ENCODE measurements at regions not wholly inside any gene's neighbourhood (a gene's known extent, or its start where the extent isn't known, plus 50 kb on each side); places are given as distances from the start of the nearest gene placed in this dataset.

DNA sequence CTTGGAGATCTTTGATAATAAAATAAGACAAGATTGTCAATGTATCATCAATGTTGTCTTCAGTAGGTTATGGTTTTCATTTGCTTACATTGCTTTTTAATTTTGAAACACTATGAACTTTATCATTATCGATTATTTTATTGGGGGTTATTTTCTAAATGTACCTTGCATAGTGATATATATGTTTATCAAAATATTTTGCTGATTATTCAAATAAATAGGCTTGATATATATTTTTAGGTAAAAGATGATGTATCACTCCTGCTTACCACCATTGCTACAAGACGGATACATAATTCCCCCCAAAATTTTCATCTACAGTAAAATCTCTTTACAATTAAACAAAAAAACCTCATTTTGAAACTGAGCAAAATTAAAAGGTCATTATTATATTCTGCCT is 293.8 kb downstream of the SUCLG1 start:
- ChIA-PET POLR2A (no interaction called here), CTCF (no interaction called here)
- TF ChIP-seq, protein P1, sequence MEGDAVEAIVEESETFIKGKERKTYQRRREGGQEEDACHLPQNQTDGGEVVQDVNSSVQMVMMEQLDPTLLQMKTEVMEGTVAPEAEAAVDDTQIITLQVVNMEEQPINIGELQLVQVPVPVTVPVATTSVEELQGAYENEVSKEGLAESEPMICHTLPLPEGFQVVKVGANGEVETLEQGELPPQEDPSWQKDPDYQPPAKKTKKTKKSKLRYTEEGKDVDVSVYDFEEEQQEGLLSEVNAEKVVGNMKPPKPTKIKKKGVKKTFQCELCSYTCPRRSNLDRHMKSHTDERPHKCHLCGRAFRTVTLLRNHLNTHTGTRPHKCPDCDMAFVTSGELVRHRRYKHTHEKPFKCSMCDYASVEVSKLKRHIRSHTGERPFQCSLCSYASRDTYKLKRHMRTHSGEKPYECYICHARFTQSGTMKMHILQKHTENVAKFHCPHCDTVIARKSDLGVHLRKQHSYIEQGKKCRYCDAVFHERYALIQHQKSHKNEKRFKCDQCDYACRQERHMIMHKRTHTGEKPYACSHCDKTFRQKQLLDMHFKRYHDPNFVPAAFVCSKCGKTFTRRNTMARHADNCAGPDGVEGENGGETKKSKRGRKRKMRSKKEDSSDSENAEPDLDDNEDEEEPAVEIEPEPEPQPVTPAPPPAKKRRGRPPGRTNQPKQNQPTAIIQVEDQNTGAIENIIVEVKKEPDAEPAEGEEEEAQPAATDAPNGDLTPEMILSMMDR (IDR thresholded peaks at IDR 0.05; ENCODE audit: control extremely low read depth, extremely low read depth, low read depth, missing control alignments) = no peak
- no peak for DNase-seq (ENCODE audit: extremely low spot score)

DNA sequence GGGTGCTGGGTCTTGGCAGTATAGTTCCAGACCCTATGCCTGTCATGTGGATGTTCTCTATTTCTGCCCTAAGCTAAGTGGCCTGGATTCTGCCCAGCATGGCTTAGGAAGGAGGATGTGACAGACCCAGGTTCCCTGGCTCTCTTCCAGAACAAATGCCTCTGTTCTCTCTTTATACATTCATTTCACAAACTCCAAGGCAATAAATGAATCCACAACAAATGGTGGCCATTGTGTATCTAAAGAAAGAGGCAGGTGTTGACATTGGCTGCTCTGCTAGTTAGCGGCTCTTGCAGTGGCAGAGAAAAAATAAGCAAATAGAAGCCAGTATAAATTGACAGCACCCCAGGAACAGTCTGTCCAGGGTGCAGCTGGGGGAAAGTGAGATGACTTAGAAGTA is 298.6 kb downstream of the SUCLG1 start:
- TF ChIP-seq, protein P1 (IDR thresholded peaks at IDR 0.05; ENCODE audit: control extremely low read depth, extremely low read depth, low read depth, missing control alignments) = no peak
- ChIA-PET CTCF (no interaction called here), POLR2A (no interaction called here)
- DNase-seq (ENCODE audit: extremely low spot score) = no peak

DNA sequence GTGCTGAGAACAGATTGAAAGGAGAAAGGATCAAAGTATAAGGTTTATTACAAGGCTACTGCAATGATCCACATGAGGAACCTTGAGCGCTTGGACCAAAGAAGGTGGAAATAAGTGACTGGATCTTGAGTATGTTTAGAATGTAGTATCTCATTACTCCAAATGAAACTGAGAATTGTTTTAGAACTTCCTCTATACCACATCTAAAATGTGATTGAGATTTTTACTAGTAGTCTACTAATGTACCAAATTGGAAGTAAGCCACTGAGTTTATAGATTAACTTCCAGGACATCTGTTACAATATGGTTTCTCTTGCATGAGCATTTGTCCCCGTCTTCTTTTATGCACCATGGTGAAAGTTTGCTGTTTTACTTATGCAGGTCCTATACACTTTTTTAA is 300.5 kb downstream of the SUCLG1 start:
- DNase-seq (ENCODE audit: extremely low spot score) = no peak
- TF ChIP-seq, protein P1 (IDR thresholded peaks at IDR 0.05; ENCODE audit: control extremely low read depth, extremely low read depth, low read depth, missing control alignments) = no peak
- POLR2A ChIA-PET = no interaction called here
- CTCF ChIA-PET = interaction anchor here (0.9 kb wide), 1 partner anchor 38 kb away, joined by 3 read pairs; no protein-coding TSS in a partner anchor

DNA sequence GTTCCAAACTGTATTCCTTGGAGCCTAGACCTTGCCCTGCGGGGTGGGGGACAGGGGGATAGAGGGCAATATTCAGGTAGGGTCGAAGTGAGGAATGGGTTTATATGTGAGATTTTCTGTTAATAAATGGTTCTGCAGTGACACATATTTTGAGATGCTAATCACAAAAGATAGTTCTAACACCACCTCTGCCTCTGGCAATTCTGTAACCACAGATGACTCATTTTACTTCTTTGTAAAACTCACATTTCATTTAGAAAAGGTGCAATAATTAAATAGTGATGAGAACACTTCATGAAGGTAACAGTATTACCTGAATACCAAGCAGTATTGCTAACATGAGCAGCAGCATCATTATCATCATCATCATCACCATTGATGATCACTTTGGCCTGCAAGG is 306.6 kb downstream of the SUCLG1 start:
- DNase-seq (ENCODE audit: extremely low spot score) = no peak
- ChIA-PET POLR2A (no interaction called here), CTCF (no interaction called here)
- TF ChIP-seq, protein P1 (IDR thresholded peaks at IDR 0.05; ENCODE audit: control extremely low read depth, extremely low read depth, low read depth, missing control alignments) = no peak

DNA sequence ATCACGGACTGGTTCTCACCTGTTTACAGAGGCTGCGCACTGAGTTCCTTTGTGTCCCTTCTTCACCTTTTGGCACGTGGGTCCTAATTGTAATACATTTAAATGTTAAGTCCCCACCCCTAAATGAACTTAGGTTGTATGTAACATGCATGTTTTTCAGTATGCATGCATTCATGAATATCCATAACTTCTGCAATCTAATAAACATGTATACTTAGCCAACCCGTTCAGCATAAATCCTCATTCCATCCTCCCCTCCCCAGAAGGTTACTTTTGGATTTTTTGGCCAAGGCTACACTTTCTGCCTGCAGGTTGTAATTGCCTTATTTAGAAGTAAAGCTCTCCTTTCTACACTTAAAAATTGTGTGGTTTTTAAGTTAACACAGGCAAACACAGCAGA is 314.7 kb downstream of the SUCLG1 start:
- ChIA-PET CTCF (interaction anchor here (1.2 kb wide), 1 partner anchor 13 kb away, joined by 3 read pairs; no protein-coding TSS in a partner anchor), POLR2A (no interaction called here)
- TF ChIP-seq, protein P1 (IDR thresholded peaks at IDR 0.05; ENCODE audit: control extremely low read depth, extremely low read depth, low read depth, missing control alignments) = no peak
- no peak for DNase-seq (ENCODE audit: extremely low spot score)

DNA sequence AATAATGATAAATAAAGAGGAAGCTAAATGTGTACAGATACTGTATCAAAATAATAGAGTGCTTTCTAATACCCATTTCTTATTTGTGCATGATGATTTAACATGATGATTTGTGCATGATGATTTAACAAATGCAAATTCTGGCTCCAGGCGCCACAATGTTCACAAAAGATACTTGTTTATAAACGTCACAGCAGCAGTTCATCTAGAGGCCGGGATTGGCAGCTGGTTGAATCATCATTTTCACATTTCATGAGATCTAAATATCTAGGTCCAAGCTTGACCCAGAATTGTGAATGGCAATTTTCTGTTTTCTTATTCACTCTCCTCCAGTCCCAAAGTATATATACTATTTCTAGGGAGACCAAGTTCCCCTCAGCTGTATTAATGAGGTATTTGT is 322.0 kb downstream of the SUCLG1 start:
- ChIA-PET POLR2A (no interaction called here), CTCF (interaction anchor here (1.0 kb wide), 1 partner anchor 11 kb away, joined by 4 read pairs; no protein-coding TSS in a partner anchor)
- TF ChIP-seq, protein P1 (IDR thresholded peaks at IDR 0.05; ENCODE audit: control extremely low read depth, extremely low read depth, low read depth, missing control alignments) = no peak
- DNase-seq (ENCODE audit: extremely low spot score) = no peak

DNA sequence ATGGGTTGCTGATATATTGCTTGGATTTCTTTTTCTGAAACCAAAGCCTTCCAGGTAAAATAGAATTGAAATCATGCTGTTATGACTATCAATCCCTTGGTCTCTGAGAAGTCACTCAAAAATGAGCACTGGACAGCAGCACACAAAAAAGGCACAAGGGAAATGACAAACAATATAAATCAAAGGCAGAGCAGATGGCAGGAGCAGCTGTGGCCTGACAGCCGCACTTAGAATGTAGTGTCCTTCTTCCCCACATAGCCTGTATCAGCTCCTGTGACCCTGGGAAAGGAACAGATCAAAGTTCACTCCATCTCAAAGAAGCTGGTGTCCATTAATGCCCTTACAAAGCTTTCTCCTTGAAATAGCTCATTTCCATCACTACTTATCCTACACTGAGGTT is 326.7 kb downstream of the SUCLG1 start:
- POLR2A ChIA-PET = no interaction called here
- TF ChIP-seq, protein P1 (IDR thresholded peaks at IDR 0.05; ENCODE audit: control extremely low read depth, extremely low read depth, low read depth, missing control alignments) = no peak
- CTCF ChIA-PET = no interaction called here
- no peak for DNase-seq (ENCODE audit: extremely low spot score)
